Esophagus muscularis mucosa (tissue), 3 donors: ENCODE measurements at regions not wholly inside any gene's neighbourhood (a gene's known extent, or its start where the extent isn't known, plus 50 kb on each side); places are given as distances from the start of the nearest gene placed in this dataset.

ENCODE experiments used
- POLR2A ChIP-seq: fragments of 450-650 bp; IDR thresholded peaks from one replicate; pipeline ENCODE4 v1.6.1; 2017; ENCODE audit warnings: antibody characterized with exemption, moderate library complexity, mild to moderate bottlenecking, low read depth
- TF ChIP-seq, protein P1 (sequence below), 3 experiments: fragments of 200-600 bp in 2 of 3; fragments of 450-650 bp in 1 of 3; sonication (generic) in 2 of 3; IDR thresholded peaks; one replicate each; pipeline ENCODE4 v1.5.1; 2017 to 2019; ENCODE audit warnings: antibody characterized with exemption in 3 of 3, mild to moderate bottlenecking in 2 of 3, moderate library complexity in 1 of 3

- TF ChIP-seq, protein P1, sequence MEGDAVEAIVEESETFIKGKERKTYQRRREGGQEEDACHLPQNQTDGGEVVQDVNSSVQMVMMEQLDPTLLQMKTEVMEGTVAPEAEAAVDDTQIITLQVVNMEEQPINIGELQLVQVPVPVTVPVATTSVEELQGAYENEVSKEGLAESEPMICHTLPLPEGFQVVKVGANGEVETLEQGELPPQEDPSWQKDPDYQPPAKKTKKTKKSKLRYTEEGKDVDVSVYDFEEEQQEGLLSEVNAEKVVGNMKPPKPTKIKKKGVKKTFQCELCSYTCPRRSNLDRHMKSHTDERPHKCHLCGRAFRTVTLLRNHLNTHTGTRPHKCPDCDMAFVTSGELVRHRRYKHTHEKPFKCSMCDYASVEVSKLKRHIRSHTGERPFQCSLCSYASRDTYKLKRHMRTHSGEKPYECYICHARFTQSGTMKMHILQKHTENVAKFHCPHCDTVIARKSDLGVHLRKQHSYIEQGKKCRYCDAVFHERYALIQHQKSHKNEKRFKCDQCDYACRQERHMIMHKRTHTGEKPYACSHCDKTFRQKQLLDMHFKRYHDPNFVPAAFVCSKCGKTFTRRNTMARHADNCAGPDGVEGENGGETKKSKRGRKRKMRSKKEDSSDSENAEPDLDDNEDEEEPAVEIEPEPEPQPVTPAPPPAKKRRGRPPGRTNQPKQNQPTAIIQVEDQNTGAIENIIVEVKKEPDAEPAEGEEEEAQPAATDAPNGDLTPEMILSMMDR (IDR thresholded peaks at IDR 0.05), result no peak
- TF ChIP-seq POLR2A, result no peak
Observed at GRCh38 chr1:61000327-61000726, 82.0 kb upstream of the NFIA start.
